ENCODE measurements at regions not wholly inside any gene's neighbourhood (a gene's known extent, or its start where the extent isn't known, plus 50 kb on each side); places are given as distances from the start of the nearest gene placed in this dataset.

GRCh38 chr10:111131168-111131799 lies 54.5 kb downstream of the ADRA2A start:
- no peak for DNase-seq

- no peak for DNase-seq
Measured at GRCh38 chr10:111137007-111137406, 60.2 kb downstream of the ADRA2A start.

- no peak for DNase-seq
Measured at GRCh38 chr10:111137587-111137986, 60.8 kb downstream of the ADRA2A start.

GRCh38 chr10:111138544-111138943 lies 61.7 kb downstream of the ADRA2A start:
- no peak for DNase-seq

GRCh38 chr10:111139567-111139966 lies 62.7 kb downstream of the ADRA2A start:
- no peak for DNase-seq

- no peak for DNase-seq
Measured at GRCh38 chr10:111142092-111142768, 65.4 kb downstream of the ADRA2A start.

GRCh38 chr10:111146025-111146640 lies 69.3 kb downstream of the ADRA2A start:
- DNase-seq, result no peak

GRCh38 chr10:111148025-111148424 lies 71.2 kb downstream of the ADRA2A start:
- no peak for DNase-seq

- no peak for DNase-seq
Measured at GRCh38 chr10:111148440-111148839, 71.6 kb downstream of the ADRA2A start.

- DNase-seq, result no peak
Measured at GRCh38 chr10:111150691-111151090, 73.9 kb downstream of the ADRA2A start.

GRCh38 chr10:111151595-111152307 lies 74.9 kb downstream of the ADRA2A start:
- no peak for DNase-seq

- DNase-seq, result no peak
Measured at GRCh38 chr10:111156754-111157153, 79.9 kb downstream of the ADRA2A start.

GRCh38 chr10:111158595-111158994 lies 81.8 kb downstream of the ADRA2A start:
- no peak for DNase-seq

- DNase-seq, result no peak
Measured at GRCh38 chr10:111161109-111161874, 84.5 kb downstream of the ADRA2A start.

GRCh38 chr10:111171183-111171582 lies 94.4 kb downstream of the ADRA2A start:
- DNase-seq, result no peak

GRCh38 chr10:111175787-111176186 lies 99.0 kb downstream of the ADRA2A start:
- no peak for DNase-seq

- no peak for DNase-seq
Measured at GRCh38 chr10:111177379-111177778, 100.5 kb downstream of the ADRA2A start.

GRCh38 chr10:111179514-111179913 lies 102.7 kb downstream of the ADRA2A start:
- DNase-seq, result no peak

- no peak for DNase-seq
Measured at GRCh38 chr10:111186358-111186757, 109.5 kb downstream of the ADRA2A start.

- DNase-seq, result no peak
Measured at GRCh38 chr10:111187096-111187495, 110.3 kb downstream of the ADRA2A start.

GRCh38 chr10:111199587-111199986 lies 122.8 kb downstream of the ADRA2A start:
- DNase-seq, result no peak

- DNase-seq, result no peak
Measured at GRCh38 chr10:111200505-111201186, 123.8 kb downstream of the ADRA2A start.
